Astrocyte of the spinal cord (primary cell): ENCODE measurements at regions not wholly inside any gene's neighbourhood (a gene's known extent, or its start where the extent isn't known, plus 50 kb on each side); places are given as distances from the start of the nearest gene placed in this dataset.

Experiments used
- DNase-seq: peaks from one replicate; pipeline ENCODE4 v3.0.0; 2011; ENCODE audit warnings: low read depth, low spot score
- H3K4me3 ChIP-seq: 2 replicates; pipeline ENCODE4 v1.5.1; 2011; ENCODE audit warnings: low read depth, mild to moderate bottlenecking, low read length, moderate library complexity
- in situ Hi-C: cut with HindIII; loops from 2 replicates; pipeline ENCODE4 v1.10.0; 2017; ENCODE audit warnings: low sequenced_read_pairs
- TF ChIP-seq, protein P1 (sequence below): IDR thresholded peaks from 2 replicates; pipeline ENCODE4 v1.5.1; 2012; ENCODE audit warnings: low read depth, mild to moderate bottlenecking, low read length, inconsistent platforms

DNA sequence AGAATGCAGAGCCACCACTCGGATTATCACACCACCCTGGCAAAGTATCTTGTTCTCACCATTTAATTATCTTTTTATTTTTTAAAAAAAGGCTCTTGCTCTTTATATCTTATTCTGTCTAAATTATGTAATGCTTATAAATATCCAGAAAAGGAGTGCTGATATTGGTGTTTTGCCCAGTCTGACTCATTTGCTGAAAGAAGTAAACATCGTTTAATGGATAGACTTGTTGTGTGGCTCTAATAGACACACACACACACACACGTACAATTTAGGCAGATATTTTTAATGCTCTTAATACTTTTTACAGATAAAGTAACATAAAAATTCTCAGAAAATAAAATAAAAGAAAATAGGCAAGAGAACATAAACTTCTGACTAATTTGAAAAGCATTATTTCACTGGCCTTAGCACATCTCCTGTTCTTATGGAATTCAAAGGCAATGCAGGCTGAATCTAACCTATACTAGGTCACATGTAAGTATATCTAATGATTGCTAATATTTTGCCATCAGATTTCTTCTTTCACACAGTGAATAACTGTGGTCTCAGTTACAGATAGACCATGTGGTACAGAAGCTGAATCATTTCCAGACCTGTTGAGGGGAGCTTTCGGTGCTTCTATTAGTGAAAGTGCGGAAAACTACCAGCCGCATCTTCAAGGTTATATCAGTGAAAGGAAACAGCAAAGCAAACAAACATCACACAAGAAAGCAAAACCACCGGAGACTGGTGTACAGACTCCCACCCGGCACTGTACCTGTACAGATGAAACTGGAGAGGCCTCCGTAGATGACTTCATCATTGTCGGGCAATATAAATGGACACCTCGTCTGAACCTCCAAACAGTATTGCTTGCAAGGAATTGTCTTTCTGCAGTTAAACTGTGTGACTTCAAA, 642.1 kb upstream of the ARGLU1 start:
- H3K4me3 ChIP-seq: no peak overlapping the region
- peak; percentile 38 for DNase-seq
- in situ Hi-C loops: no loop called here
- TF ChIP-seq, protein P1, sequence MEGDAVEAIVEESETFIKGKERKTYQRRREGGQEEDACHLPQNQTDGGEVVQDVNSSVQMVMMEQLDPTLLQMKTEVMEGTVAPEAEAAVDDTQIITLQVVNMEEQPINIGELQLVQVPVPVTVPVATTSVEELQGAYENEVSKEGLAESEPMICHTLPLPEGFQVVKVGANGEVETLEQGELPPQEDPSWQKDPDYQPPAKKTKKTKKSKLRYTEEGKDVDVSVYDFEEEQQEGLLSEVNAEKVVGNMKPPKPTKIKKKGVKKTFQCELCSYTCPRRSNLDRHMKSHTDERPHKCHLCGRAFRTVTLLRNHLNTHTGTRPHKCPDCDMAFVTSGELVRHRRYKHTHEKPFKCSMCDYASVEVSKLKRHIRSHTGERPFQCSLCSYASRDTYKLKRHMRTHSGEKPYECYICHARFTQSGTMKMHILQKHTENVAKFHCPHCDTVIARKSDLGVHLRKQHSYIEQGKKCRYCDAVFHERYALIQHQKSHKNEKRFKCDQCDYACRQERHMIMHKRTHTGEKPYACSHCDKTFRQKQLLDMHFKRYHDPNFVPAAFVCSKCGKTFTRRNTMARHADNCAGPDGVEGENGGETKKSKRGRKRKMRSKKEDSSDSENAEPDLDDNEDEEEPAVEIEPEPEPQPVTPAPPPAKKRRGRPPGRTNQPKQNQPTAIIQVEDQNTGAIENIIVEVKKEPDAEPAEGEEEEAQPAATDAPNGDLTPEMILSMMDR: no peak

- in situ Hi-C loops: no loop called here
- DNase-seq: no peak
- TF ChIP-seq, protein P1: no peak
- H3K4me3 ChIP-seq: no peak overlapping the region
Observed at GRCh38 chr13:107208889-107209288, 641.0 kb upstream of the ARGLU1 start.

DNA sequence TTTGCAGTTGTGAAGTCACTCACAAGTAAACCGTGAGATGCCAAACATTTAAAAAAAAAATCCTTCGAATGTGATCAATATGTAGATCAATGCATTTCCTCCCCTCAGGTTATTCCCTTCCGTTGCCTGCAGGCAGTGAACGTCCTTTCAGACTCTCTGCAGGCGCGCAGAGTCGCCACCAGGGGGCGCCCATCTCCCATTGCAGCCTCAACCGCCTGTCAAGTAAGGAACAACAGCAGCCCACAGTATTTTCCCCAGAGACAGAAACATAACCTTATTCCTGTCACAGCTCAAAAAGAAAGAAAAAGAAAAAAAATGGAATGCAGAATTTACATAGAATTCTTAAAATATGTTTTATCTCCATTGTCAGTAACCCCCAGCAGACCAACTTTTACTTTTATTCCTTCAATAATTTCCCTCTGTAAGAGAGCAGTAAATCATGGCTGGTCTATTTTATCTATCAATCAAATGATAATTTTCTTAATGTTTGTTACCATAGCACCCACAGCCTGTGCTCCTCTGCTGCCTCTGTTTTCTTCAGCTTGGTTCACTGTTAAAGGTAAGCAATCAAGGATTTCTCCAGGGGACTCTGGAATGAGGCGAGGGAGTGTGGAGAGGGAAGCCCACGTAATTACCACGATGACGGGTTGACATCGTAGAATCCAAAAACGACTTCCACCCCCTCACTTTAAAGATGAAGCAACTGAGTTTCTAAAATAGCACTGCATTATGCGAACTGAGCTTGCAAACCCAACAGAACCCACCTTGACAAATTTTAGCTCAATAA, 637.6 kb upstream of the ARGLU1 start:
- no peak overlapping the region for H3K4me3 ChIP-seq
- TF ChIP-seq, protein P1: peak; percentile 100
- in situ Hi-C loops: no loop called here
- peak; percentile 74 for DNase-seq

GRCh38 chr13:107203146-107203847, 635.4 kb upstream of the ARGLU1 start:
- H3K4me3 ChIP-seq: no peak overlapping the region
- in situ Hi-C loops: no loop called here
- TF ChIP-seq, protein P1: peak; percentile 51
- no peak for DNase-seq

DNA sequence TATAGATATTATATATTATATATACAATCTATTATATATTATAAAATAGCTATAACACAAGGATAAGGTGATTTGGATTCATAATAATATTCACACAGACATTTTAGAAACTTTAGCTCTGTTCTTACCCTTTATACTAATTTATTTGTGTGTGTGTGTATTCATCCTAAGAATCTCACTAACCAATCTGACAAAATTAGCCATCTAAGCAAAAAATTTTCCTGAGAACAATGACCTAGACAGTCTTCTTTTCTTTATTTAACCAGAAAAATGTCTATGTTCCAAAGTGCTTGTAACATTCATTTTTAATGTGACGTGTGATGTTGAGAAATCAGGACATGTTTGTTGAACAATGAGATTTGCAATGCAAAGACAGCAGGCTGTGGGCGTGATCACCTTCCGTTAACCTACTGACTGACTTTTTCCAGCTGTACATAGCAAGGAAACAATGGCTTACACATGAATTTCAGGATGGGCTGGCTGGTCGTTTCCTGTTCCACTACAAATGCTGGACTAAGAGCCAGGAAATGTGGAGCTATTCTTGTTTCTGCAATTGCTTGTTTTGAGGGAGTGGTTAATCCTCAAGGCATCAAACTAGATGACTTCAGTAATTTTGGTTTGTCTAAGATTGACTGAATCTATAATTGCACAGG, 634.6 kb upstream of the ARGLU1 start:
- DNase-seq: peak; percentile 16
- TF ChIP-seq, protein P1: no peak
- in situ Hi-C loops: no loop called here
- H3K4me3 ChIP-seq: no peak overlapping the region

DNA sequence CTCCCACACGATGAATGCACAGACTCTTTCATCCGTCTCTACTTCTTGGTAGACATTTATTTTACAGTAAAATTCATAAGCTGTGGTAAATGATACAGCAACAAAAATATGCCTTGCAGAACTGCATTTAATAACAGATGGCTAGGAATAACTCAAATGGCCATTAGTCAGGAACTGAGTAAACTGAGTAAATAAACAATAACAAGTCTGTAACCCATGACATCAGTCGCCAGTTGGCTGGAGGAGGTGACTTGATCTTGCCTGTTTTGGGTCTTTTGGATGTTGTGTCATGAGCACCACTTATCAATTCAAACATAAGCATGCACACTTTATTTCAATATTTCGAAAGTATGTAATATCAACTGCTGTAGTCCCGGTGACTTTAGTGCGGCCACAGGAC, 632.6 kb upstream of the ARGLU1 start:
- H3K4me3 ChIP-seq: no peak overlapping the region
- in situ Hi-C loops: no loop called here
- no peak for DNase-seq
- TF ChIP-seq, protein P1: no peak
